UCSD-AML1 (cell line): ENCODE measurements at regions not wholly inside any gene's neighbourhood (a gene's known extent, or its start where the extent isn't known, plus 50 kb on each side); places are given as distances from the start of the nearest gene placed in this dataset.
A peak's percentile ranks its signal among the peaks of the same experiment; 100 is the strongest.

Experiments used
- DNase-seq: peaks from one replicate; lab custom pipeline; 2025; ENCODE audit not compliant: unreplicated experiment; lab: John Stamatoyannopoulos, UW

DNA sequence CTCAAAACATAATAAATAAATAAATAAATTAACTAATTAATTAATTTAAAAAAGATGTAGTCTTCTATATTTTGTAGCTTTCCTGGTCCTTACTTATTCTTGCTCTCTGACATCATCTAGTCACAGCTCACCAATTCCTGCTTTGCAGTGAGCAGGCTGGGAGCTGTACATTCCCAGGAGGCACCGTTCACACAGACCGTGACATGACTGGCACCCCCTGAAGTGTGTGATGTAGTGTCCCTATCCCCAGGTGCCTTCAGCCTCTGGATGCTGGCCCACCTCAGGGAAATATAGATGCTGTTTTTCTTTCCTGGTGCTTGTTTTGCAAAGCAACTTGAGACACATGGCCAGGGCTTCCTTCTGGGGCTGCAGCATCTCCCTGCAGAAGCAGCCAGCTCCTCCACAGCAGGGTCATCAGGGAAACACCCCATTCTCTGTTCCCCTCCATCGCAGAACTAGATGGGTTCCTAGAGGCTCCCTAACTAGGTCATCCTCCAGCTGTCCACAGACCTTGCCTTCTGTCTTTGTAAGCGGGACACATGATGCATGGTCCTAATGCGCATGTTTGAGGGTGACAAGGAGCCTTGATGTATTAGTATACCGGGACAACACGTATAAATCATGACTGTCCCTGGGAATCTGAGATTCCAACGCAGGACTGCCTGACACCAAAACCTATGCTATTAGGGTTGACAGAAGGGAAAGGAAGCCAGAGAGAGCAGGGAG, 76.4 kb downstream of the RHOB start:
- no peak for DNase-seq

- no peak for DNase-seq
Observed at GRCh38 chr2:20523799-20524187, 76.9 kb downstream of the RHOB start.

DNA sequence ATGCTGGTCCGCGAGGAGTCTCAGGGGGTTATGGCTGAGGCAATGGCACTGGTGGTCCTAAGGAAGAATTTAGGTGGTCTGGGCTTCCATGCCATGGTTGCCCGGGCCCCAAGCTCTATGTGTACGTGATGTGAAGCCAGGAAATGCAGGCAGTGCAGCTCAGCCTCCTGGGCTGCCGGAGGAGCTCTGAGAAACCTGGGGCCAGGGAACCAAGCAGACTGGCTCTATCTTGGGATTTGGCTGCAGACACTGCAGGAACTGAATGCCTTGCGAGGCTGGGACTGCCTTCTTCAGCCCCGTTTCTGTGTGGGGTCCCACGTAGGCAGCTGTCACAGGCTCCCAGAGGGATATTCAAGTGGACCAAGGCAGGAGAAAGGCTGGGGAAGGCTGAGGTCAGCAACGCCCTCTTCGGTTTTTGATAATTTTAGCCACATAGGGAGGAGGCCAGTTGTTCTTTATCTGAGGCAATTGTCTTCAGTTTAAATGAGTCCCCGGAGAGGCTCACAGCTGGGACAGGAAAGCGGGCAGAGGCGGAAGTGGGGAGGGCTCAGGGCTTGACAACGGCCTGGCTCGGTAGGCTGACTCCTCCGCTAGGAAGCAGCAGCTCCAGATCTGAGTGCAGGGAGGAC, 77.7 kb downstream of the RHOB start:
- DNase-seq, result peak; percentile 43

DNA sequence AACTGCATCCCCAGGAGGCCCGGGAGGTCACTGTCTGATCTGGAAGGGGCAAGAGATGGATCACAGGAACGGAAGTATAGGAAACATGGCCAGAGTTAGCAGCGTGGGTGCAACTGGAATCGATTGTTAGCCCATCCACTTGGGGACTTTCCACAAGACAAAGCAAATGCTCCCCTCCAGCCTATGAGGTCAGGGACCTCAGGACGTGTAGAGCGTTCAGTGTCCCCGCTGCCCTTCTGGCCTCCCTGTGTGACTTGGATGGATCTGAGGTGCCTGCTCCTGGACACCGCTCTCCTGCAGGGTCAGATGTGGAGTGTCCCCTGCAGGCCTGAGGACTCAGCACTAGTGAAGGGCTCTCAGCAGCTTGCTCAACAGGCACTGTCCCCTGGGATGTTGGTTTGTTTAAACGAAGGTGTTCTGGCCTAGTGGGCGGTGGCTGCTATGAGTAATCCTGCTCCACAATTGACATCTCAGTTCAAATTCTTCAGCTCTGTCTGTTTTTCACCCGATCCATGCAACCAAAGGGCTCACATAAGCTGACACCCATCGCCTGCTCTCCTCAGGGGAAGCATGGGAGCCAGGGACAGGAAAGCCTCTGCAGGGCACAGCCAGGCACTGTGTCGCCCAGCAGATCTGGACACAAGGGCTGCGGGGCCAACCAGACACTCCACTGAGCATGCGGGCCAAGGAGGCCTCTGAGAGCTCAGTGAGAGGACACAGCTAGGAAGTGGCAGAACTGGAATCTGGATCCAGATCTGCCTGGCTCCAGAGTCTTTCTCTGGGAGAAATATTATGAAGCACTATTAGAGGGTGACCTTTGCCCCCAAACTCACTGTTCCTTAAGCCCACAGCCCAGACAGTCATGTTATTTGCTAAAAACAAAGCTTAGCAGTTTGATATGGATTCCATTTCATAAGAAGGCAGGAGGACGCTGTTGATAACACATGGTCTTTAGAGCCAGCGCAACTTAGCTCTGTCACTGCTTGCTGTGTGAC, 78.5 kb downstream of the RHOB start:
- DNase-seq, result peak; percentile 43

DNA sequence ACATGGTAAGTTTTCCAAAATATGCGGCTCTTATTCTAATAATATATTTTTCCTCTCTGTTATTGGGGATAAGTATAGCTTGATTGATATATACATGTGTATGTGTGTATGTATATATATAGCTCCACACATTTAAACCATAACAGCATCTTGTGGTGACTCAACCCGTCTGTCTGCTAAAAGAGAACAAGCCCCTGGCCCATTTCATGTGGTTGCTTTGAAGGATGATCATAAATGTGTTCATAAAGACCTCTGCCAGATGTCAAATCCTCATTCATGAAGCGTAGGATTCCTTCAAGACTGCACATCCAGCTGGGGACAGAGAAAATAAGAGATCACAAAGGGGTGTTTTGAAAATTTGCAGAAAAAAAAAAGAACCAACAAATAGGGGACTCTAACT, 79.3 kb downstream of the RHOB start:
- DNase-seq, result no peak

DNA sequence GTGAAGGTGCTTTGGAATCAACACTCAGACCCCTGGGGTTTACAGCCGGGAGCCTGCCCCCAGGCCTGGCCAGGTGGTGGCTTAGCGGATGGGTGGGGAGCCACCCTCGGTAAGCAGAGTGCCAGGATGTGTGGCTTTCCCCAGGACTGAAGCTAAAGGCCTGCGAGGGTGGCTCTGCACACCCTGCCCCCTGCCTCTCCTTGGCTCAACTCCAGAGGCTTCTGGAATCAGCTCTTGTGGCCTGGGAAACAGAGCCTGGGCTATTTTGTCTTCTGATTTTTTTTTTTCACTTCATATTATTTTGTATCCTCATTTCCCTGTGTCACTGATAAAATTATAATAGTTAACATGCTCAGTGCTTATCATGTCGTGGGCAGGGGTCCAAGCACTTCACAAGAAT, 79.8 kb downstream of the RHOB start:
- DNase-seq, result no peak

- DNase-seq, result no peak
Observed at GRCh38 chr2:20528713-20529112, 81.8 kb downstream of the RHOB start.

DNA sequence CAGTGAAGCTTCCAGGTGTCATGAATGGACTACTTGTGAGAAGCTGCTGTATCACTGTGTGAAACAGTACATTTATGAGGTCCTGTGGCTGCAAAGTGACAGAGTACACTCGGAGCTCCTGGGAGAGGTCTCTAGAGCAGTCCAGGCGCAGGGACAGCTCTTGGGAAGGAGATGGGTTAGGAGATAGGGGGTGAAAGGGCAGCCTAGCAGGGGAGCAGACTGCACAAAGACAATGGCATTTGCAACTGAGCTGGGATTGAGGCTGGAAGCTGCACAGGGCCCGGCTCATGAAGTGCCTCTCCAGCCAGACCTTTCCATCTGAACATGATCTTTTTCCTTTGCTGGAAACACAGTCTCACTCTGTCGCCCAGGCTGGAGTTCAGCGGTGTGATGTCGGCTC, 83.6 kb downstream of the RHOB start:
- no peak for DNase-seq

GRCh38 chr2:20531633-20532262, 84.9 kb downstream of the RHOB start:
- DNase-seq, result no peak

DNA sequence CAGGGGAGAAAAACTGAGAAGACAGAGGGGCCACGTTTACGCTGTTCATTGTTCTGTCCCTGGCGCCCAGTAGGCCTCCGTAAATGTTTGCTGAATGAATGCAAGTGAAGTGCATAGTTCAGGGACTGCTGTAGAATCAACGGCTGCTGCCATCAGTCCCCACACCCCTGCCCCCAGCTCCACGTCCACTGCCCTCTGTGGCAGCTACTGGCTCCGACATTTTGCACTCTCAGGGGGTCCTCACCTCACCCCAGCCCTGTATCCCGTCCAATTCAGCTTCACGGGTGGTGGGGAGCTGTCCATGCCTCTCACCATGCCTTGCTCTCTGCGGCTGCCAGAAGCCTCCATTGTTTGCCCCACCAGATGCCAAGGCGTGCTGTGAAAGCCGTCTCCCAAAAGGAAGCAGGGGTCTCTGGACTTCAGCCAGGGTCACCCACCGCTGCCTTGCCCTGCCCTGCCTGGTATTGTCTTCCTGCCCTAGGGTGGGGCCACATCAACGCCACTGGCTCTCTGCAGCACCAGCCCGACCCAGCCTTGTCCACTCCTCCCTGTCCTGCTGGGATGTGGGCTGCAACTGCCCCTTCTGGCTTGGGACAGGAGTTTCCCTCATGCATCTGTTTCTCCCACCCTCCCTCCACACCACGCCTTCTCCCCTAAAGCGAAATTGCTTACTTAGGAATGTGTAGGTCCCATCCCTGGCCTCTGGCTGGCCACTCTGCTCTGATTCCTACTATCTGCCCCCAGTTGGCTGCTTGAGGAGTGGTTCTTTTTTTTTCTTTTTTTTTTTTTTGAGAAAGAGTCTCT, 86.0 kb downstream of the RHOB start:
- DNase-seq, result no peak

DNA sequence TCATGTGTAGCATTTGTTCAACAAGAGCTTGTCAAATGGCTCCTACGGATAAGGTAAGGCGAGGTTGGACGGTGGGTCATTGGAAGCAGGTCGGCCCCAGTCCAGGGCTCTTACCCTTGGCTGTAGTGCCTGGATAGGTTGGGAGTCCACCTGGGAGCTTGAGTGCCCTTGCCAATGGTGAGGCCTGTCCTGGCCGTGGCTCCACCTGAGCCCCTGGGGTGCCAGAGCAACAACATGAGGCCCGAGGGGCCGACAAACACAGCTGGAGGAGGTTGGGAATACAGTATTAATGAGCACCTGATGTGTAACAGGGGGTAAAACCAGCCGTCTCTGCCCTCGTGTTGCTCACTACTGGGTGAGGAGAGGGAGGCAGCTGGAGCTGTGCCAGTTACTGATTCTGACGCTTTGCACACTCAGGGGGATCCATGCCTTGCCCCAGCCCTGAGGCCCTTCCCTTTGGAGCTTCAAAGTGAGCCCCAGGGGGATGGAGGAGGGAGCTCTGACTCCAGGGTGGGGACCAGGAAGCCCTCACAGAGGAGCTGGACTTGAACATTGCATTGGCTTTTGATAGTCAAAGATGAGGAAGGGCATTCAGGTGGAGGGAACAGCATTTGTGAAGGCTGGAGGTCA, 87.2 kb downstream of the RHOB start:
- no peak for DNase-seq

DNA sequence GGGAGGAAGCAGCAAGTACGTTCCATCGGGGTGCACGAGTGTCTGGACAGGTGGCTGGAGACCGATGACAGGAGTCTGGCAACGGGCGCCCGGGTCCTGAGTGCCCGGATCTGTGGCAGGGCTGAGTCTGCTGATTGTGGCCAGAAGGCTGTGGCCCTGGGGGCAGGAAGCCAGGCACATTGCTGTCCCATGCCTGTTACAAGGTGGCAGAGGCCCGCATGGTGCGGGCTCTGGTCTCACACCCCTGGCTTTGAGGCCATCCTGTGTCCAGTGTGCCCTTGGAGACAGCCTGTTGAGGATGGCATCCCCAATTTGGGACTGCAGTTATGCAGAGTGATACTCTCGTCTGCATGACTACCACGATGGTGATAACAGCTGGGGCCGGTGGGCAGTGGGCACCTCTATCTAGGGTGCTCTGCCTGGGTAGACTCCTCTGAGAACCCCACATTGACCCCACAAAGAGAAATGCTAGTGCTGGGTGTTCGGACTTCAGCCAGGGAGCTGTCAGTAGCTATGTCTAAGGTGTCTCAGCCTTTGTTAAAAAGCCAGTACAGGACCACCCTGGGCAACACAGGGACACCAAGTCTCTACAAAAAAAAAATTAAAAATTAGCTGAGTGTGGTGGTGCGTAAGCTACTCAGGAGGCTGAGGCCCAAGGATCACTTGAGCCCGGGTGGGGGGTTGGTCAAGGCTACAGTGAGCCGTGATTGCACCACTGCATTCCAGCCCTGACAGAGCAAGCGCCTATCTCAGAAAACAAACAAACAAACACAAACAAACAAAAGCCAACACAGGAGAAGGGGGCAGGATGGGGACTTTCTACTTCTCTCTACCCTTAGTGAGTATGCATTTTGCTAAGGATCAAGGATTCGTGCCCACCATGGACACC, 88.3 kb downstream of the RHOB start:
- no peak for DNase-seq

DNA sequence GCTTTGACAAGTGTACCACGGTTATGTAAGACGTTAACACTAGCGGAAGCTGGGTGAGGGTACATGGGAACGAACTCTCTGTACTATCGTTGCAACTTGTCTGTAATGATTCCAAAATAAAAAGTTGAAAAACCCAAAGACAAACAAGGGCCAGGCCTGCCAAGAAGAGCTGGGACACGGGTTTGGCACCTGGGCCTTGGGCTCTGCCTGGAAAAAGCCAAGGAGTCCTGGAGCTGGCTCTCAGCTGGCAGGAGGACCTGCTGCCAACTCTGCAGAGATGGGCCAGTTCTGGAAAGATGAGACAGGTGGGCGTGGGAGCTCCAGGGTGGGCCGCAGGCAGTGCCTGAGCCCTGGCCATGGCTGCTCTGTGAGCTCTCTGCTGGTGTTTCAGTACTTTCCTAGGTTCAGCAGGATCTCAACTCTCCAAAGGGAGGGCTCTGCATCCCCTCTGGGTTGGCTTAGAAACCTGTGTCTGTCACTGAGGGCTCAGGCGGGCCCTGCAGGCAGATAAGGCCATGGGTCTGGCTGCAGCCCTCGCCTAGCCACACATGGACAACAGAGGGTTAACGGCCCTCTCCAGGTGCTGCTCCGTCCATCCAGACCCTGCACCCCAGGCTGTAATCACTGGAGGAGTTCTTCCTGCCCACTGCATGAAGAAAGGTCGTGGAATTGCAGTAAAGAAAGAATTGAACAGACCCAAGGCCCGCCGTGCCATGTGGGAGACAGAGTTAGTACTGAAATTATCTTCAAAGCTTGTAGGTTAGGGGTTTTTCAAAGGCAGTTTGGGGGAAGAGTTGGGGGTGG, 89.9 kb downstream of the RHOB start:
- DNase-seq, result no peak

DNA sequence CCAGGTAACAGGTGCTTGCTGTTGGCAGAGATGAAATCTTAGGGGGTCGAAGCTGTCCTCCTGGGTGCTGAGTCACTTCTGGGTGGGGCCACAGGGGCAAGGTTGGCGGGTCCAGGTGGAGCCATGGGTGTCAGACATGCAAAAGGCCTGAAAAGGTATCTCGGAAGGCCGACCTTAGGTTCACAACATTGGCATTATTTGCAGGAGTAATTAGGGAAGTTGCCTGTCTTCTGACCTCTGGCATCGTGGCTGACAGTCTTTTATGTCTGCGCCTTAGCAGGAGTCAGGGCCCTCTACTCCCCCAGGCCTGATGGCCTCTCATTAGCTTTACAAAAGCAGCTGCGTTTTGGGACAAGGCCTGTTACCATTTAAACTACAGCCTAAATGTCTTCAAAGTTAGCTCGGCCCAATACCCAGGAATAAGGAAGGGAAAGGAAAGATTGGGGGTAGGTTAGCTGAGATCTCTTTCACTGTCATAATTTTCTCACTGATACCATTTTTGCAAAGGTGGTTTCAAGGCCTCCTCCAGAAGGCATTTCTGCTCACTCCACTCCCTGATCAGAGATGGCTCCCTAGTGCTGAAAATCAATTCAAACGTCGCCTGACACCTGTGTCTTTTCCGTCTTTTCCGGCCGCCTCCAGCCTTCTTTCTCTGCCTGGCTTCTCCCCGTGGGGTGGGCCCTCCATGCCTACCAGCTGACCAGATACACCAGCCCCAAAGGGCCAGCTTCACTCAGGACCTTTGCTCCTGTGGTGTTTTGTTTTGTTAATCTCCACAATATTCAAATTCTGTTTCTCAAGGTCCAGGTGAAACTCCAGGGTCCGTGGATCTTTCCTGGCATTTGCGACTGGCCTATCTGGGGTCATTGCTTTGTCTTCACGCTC, 90.8 kb downstream of the RHOB start:
- no peak for DNase-seq

- no peak for DNase-seq
Observed at GRCh38 chr2:20538308-20539132, 91.6 kb downstream of the RHOB start.

DNA sequence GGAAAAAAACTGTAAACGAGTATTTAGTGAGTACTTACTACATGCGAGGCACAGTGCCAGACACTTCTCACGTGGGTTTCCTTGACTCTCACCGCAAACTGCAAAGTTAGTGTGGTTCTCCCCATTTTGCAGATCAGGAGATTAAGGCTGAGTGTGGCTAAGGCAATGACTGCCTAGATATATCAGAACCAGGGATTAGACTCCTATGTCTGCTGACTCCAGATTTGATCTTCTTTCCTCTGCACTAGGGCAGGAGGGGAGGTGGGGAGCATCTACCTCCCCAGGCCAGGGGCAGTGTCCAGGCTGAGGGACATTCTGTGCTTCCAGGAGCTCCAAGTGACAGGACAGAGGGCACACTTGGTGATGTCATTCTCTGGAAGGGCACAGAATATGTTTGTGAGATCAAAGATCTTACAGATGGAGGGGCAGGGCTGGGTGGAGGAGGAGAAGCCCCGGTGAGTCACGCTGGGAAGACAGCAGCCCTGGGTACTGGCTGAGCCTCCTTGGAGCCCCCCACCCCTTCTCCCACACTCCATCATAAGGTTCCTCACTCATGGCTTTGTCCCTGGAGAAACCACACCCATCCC, 92.4 kb downstream of the RHOB start:
- DNase-seq, result no peak
